Activated CD8-positive, alpha-beta memory T cell treated with anti-CD3 and anti-CD28 coated beads, Interleukin-2, amount 10 ng/mL, durations not matched to agents 7 days and 5 days (primary cell): ENCODE measurements at regions not wholly inside any gene's neighbourhood (a gene's known extent, or its start where the extent isn't known, plus 50 kb on each side); places are given as distances from the start of the nearest gene placed in this dataset.
"Not testable (repeated sequence)": the region's sequence is repeated elsewhere in the genome, so short reads cannot be mapped to it uniquely, and the experiment has no call there.

Experiments
- ATAC-seq: fragments of 150-1000 bp; cut with Tn5 transposase; one replicate; pipeline ENCODE4 v1.10.0; 2021; ENCODE audit warnings: moderate library complexity
- CTCF ChIA-PET: fragments of 350-600 bp; sonication (Branson Sonifier 250); formaldehyde crosslinking; loops from one replicate; lab custom pipeline; 2021; ENCODE audit warnings: antibody characterized with exemption; lab: Charles Lee
- DNase-seq: peaks from one replicate; pipeline ENCODE4 v3.0.0-alpha.2; 2020
- H3K27ac Mint-ChIP-seq: one replicate; pipeline ENCODE4 v1.8.0; 2021; ENCODE audit warnings: mild to moderate bottlenecking, mixed read lengths
- H3K27me3 Mint-ChIP-seq: one replicate; pipeline ENCODE4 v1.8.0; 2021; ENCODE audit warnings: mixed read lengths
- H3K36me3 Mint-ChIP-seq: one replicate; pipeline ENCODE4 v1.8.0; 2021; ENCODE audit warnings: mild to moderate bottlenecking, mixed read lengths
- H3K4me1 Mint-ChIP-seq: one replicate; pipeline ENCODE4 v1.8.0; 2021; ENCODE audit warnings: mixed read lengths
- H3K4me3 Mint-ChIP-seq: one replicate; pipeline ENCODE4 v1.8.0; 2021; ENCODE audit warnings: mild to moderate bottlenecking, moderate library complexity, mixed read lengths
- H3K9me3 Mint-ChIP-seq: one replicate; pipeline ENCODE4 v1.8.0; 2022; ENCODE audit warnings: low read depth, mixed read lengths

DNA sequence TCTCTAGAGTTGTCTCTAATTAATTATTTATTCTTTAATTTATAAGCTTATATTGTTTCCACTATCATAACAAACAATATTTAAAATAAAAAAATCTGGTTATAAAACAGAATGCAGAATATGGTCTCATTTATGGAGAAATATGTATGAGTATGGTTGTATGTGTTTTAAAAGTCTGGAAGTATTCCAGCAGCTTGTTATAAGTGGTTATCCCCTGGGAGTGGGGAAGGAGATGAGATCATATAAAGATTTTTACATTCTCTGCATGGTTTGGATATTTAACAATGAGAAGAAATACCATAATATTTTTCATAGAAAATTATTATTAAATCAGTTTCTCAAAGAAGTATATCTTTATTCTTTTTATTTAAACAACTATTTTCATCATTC is 135.4 kb upstream of the MB21D2 start:
- Mint-ChIP-seq H3K36me3 (no peaks in the 10 kb centered on the region), H3K27ac (no peak overlapping the region), H3K4me1 (no peaks in the 10 kb centered on the region), H3K9me3 (no peaks in the 10 kb centered on the region), H3K27me3 (no peaks in the 10 kb centered on the region), H3K4me3 (no peak overlapping the region)
- CTCF ChIA-PET, result interaction anchor here (1.3 kb wide), 1 partner anchor 236 kb away, joined by 3 read pairs; no protein-coding TSS in a partner anchor
- ATAC-seq, result no peak
- no peak for DNase-seq

DNA sequence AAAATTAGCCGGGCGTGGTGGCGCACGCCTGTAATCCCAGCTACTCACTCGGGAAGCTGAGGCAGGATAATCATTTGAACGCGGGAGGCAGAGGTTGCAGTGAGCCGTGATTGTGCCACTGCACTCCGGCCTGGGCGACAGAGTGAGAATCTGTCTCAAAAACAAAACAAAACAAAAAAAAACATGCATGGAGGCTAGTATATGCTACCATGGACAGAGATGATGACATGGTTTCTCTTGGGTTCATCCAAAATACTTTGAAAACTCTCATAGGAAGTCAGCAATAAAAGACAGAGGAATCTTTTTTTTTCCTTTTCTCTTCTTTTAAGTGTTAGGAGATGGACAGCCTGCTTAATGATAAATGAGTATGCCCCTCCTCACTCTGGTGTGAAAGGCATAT is 137.7 kb upstream of the MB21D2 start:
- no peaks in the 10 kb centered on the region for H3K36me3 Mint-ChIP-seq
- CTCF ChIA-PET, result no interaction called here
- no peaks in the 10 kb centered on the region for H3K4me1 Mint-ChIP-seq
- H3K4me3 Mint-ChIP-seq, result no peak overlapping the region
- H3K27me3 Mint-ChIP-seq, result no peaks in the 10 kb centered on the region
- H3K27ac Mint-ChIP-seq, result no peak overlapping the region
- no peaks in the 10 kb centered on the region for H3K9me3 Mint-ChIP-seq
- DNase-seq (no peak), ATAC-seq (no peak)

DNA sequence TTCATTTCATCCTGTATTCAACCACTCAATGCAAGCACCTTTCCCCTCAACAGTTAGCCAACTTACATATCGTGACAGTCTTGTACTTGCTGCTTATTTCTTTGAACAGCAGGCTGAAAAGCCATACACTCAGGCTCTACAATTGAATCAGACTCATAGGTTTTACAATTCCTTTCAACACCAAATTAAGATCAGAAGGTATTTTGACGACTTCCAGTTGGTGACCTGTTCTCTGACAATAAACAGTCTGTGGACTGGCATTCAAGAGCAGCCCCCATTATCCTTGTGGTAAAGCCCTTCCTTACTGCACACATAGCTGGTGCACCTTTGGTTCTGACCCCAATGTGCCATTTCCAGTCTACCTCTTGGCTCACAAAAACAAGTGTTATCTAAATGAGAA is 140.0 kb upstream of the MB21D2 start:
- H3K36me3 Mint-ChIP-seq, result no peaks in the 10 kb centered on the region
- no peak overlapping the region for H3K4me3 Mint-ChIP-seq
- ATAC-seq (no peak), DNase-seq (no peak)
- CTCF ChIA-PET, result no interaction called here
- H3K9me3 Mint-ChIP-seq, result no peaks in the 10 kb centered on the region
- H3K27me3 Mint-ChIP-seq, result no peaks in the 10 kb centered on the region
- no peaks in the 10 kb centered on the region for H3K4me1 Mint-ChIP-seq
- H3K27ac Mint-ChIP-seq, result no peak overlapping the region

- H3K27ac Mint-ChIP-seq, result no peak overlapping the region
- no peaks in the 10 kb centered on the region for H3K27me3 Mint-ChIP-seq
- no peaks in the 10 kb centered on the region for H3K4me1 Mint-ChIP-seq
- H3K4me3 Mint-ChIP-seq, result no peak overlapping the region
- CTCF ChIA-PET, result no interaction called here
- no peaks in the 10 kb centered on the region for H3K9me3 Mint-ChIP-seq
- H3K36me3 Mint-ChIP-seq, result no peaks in the 10 kb centered on the region
- ATAC-seq, result no peak
- no peak for DNase-seq
Observed at GRCh38 chr3:193060748-193061546, 143.3 kb upstream of the MB21D2 start.

GRCh38 chr3:193068365-193068764 is 150.7 kb upstream of the MB21D2 start:
- H3K27me3 Mint-ChIP-seq, result no peaks in the 10 kb centered on the region
- no peak overlapping the region for H3K4me3 Mint-ChIP-seq
- H3K9me3 Mint-ChIP-seq, result no peaks in the 10 kb centered on the region
- DNase-seq (no peak), ATAC-seq (no peak)
- H3K27ac Mint-ChIP-seq, result no peak overlapping the region
- no peaks in the 10 kb centered on the region for H3K36me3 Mint-ChIP-seq
- CTCF ChIA-PET, result no interaction called here
- no peaks in the 10 kb centered on the region for H3K4me1 Mint-ChIP-seq

- H3K4me3 Mint-ChIP-seq, H3K9me3 Mint-ChIP-seq, H3K27ac Mint-ChIP-seq, DNase-seq, H3K36me3 Mint-ChIP-seq, H3K27me3 Mint-ChIP-seq, H3K4me1 Mint-ChIP-seq, ATAC-seq, CTCF ChIA-PET: not testable (repeated sequence)
Observed at GRCh38 chr3:193069732-193070131, 152.1 kb upstream of the MB21D2 start.

DNA sequence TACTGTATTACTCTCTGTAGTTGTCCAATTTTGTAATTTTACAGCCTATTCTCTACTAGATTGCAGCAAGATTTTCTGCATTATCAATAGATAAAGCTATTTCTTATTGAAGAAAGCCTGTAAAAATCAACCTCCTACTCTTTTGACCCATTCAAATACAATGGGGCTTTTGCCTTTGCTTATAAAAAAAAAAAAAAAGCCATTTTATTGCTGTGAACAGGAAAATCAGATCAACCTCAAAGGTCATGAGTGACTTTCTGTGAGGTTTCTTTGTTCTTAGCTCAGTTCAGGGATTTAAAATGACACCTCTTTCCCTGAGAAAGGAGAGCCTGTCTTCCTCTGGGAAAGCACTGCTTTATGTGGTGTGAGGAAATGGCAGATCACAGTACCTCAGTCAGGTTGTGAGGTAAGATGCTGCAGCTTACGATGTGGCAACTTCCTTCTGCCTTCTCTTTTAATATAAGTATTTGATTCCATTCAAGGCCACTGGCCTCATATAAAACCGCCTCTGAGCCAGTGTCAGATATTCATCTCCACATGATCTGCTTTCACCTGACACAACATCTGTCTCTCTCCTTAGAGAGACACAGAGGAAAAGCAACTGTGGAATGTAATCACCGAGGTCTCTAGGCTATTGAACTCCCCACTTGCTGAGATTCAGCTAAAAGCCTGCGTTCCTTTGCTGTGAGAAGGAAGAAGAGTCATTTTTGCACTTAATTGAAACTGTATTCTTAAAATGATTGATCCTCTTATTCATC is 161.5 kb upstream of the MB21D2 start:
- H3K36me3 Mint-ChIP-seq, result no peaks in the 10 kb centered on the region
- ATAC-seq (no peak), DNase-seq (no peak)
- H3K9me3 Mint-ChIP-seq, result no peaks in the 10 kb centered on the region
- CTCF ChIA-PET, result no interaction called here
- H3K4me1 Mint-ChIP-seq, result no peaks in the 10 kb centered on the region
- no peak overlapping the region for H3K27ac Mint-ChIP-seq
- H3K27me3 Mint-ChIP-seq, result no peaks in the 10 kb centered on the region
- no peak overlapping the region for H3K4me3 Mint-ChIP-seq

DNA sequence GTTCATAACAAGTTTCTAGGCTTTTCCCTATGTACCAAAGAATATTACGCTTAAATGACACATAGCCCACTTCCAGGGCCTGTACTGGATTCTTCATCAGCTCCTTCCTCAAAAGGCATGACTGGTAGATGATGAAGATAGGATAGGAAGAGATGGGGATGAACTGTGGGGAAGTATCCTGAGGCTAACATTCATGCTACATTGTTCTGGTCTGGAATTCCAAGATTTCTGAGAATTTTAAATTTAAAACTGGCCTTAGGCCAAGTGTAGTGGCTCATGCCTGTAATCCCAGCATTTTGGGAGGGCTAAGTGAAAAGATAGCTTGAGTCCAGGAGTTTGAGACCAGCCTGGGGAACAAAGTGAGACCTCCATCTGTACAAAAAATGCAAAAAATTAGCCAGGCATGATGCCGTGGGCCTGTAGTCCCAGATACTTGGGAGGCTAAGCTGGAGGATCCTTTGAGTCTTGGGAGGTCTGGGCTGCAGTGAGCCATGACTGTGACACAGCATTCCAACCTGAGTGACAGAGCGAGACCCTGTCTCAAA is 160.1 kb upstream of the PLAAT1 start:
- no peak for DNase-seq
- CTCF ChIA-PET, result no interaction called here

GRCh38 chr3:193085655-193086054 is 155.4 kb upstream of the PLAAT1 start:
- DNase-seq, result no peak
- Mint-ChIP-seq H3K27me3 (no peaks in the 10 kb centered on the region), H3K4me1 (no peaks in the 10 kb centered on the region), H3K27ac (no peak overlapping the region), H3K36me3 (no peaks in the 10 kb centered on the region), H3K9me3 (no peaks in the 10 kb centered on the region), H3K4me3 (no peak overlapping the region)
- no peak for ATAC-seq
- CTCF ChIA-PET, result no interaction called here

More for the DNA sequence above, 160.1 kb upstream of the PLAAT1 start:
- H3K4me3 Mint-ChIP-seq, result no peak overlapping the region
- H3K27me3 Mint-ChIP-seq, result no peaks in the 10 kb centered on the region
- no peaks in the 10 kb centered on the region for H3K36me3 Mint-ChIP-seq
- H3K4me1 Mint-ChIP-seq, result no peaks in the 10 kb centered on the region
- no peak overlapping the region for H3K27ac Mint-ChIP-seq
- H3K9me3 Mint-ChIP-seq, result no peaks in the 10 kb centered on the region
- ATAC-seq, result no peak

DNA sequence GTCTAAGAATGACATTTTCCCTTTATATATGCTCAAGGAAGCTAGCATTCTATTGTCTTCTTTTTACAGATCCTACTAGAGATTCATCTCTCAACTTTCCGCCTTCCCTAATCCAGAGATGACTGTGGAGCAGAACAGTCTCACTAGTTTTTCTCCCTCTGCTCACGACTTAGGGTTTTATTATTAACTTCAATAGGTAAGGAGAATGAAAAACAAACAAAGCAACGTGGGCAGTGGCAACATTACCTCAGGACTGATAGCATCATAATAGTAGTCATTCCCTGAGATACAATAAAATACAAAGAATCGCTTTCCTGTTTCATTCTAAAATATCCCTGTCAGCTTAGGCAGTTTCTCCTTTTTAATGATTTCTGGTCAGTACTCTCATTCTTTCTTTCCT is 154.3 kb upstream of the PLAAT1 start:
- CTCF ChIA-PET, result no interaction called here
- H3K9me3 Mint-ChIP-seq, result no peaks in the 10 kb centered on the region
- H3K4me1 Mint-ChIP-seq, result no peaks in the 10 kb centered on the region
- no peak overlapping the region for H3K4me3 Mint-ChIP-seq
- no peak for ATAC-seq
- no peak for DNase-seq
- H3K27ac Mint-ChIP-seq, result no peak overlapping the region
- no peaks in the 10 kb centered on the region for H3K36me3 Mint-ChIP-seq
- H3K27me3 Mint-ChIP-seq, result no peaks in the 10 kb centered on the region

DNA sequence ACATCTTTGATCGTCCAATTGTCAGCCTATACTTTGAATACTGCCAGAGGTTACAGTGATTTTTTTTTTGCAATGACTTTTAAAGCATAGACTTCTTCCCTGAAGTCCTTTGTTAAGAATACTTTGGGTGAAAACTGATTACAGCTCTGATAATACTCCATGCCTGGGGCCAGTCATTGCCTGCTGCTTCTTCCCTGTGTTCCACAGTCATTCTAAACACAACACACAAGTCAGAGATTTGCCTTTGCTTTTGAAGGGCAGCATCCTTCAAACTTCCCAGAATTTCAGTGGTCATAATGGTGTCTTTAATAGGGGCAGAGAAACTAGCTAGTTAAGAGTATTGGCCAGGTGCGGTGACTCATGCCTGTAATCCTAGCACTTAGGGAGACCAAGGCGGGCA is 153.7 kb upstream of the PLAAT1 start:
- Mint-ChIP-seq H3K27ac (no peak overlapping the region), H3K36me3 (no peaks in the 10 kb centered on the region), H3K9me3 (no peaks in the 10 kb centered on the region), H3K4me3 (no peak overlapping the region), H3K4me1 (no peaks in the 10 kb centered on the region), H3K27me3 (no peaks in the 10 kb centered on the region)
- CTCF ChIA-PET, result no interaction called here
- no peak for ATAC-seq
- no peak for DNase-seq

DNA sequence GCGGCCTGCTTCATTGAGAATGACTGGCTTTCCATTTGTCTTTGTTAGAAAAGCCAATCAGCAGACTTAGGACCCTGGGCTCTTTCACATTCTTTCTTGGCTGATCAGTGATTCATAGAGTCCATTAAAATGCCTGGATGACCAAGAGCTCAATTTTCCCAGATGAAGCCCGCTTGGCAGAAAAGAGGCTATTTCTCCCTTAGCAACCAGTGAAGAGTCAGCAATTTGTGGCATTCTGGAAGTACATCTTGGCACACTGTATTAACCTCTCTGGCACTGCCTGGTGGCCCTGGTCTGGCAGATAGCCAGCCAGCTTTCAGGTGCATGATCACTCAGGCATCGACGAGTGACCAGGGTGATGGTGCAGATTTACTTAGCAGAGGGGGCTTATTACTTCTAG is 145.7 kb upstream of the PLAAT1 start:
- Mint-ChIP-seq H3K4me3 (no peak overlapping the region), H3K27me3 (no peaks in the 10 kb centered on the region), H3K27ac (no peak overlapping the region), H3K36me3 (no peaks in the 10 kb centered on the region), H3K4me1 (no peaks in the 10 kb centered on the region), H3K9me3 (peaks cover 5% of the 10 kb centered on the region)
- no peak for DNase-seq
- CTCF ChIA-PET, result no interaction called here
- no peak for ATAC-seq

GRCh38 chr3:193096076-193096475 is 144.9 kb upstream of the PLAAT1 start:
- no peak overlapping the region for H3K27ac Mint-ChIP-seq
- H3K9me3 Mint-ChIP-seq, result peaks cover 9% of the 10 kb centered on the region
- no peak for DNase-seq
- H3K4me1 Mint-ChIP-seq, result no peaks in the 10 kb centered on the region
- no peak for ATAC-seq
- H3K36me3 Mint-ChIP-seq, result no peaks in the 10 kb centered on the region
- CTCF ChIA-PET, result no interaction called here
- no peaks in the 10 kb centered on the region for H3K27me3 Mint-ChIP-seq
- no peak overlapping the region for H3K4me3 Mint-ChIP-seq
